Neural progenitor cell (in vitro differentiated cells): ENCODE measurements at regions not wholly inside any gene's neighbourhood (a gene's known extent, or its start where the extent isn't known, plus 50 kb on each side); places are given as distances from the start of the nearest gene placed in this dataset.

Source experiments
- CTCF ChIP-seq: fragments of 200-600 bp; sonication (generic); IDR thresholded peaks from 2 replicates; pipeline ENCODE4 v1.5.1; 2017; ENCODE audit warnings: antibody characterized with exemption, mild to moderate bottlenecking
- EZH2phosphoT487 ChIP-seq: fragments of 200-600 bp; sonication (generic); IDR thresholded peaks from 2 replicates; pipeline ENCODE4 v1.6.1; 2017; ENCODE audit warnings: antibody characterized with exemption

- no peak for TF ChIP-seq CTCF
- TF ChIP-seq EZH2phosphoT487, result no peak
Measured at GRCh38 chr21:25329227-25329825, 278.0 kb downstream of the MRPL39 start.
